ENCODE measurements at regions not wholly inside any gene's neighbourhood (a gene's known extent, or its start where the extent isn't known, plus 50 kb on each side); places are given as distances from the start of the nearest gene placed in this dataset.

GRCh38 chr4:41832961-41833360, 84.4 kb upstream of the PHOX2B start:
- TF ChIP-seq CTCF (IDR thresholded peaks at IDR 0.05; ENCODE audit: low read depth, low read length) = no peak
- Histone ChIP-seq H3K27ac (ENCODE audit: low read length) (no peak overlapping the region), H3K79me2 (ENCODE audit: low read length) (no peaks in the 10 kb centered on the region), H3K4me2 (ENCODE audit: low read length) (no peak overlapping the region), H3K4me3 (ENCODE audit: low read length) (no peak overlapping the region), H3K9ac (ENCODE audit: low read length) (no peak overlapping the region), H3K9me3 (ENCODE audit: insufficient read depth, low read length) (peaks cover 2% of the 10 kb centered on the region; the same call in 1 of the 2 replicates), H3K27me3 (ENCODE audit: low read depth, low read length) (no peaks in the 10 kb centered on the region), H3K4me1 (ENCODE audit: low read length) (no peaks in the 10 kb centered on the region), H4K20me1 (ENCODE audit: insufficient read depth, low read length) (no peaks in the 10 kb centered on the region), H3K36me3 (replicated peaks; ENCODE audit: low read depth, low read length) (no peaks in the 10 kb centered on the region), H2AFZ (ENCODE audit: low read depth, low read length) (peak overlapping the region; percentile 12; the same call in 1 of the 2 replicates)

- TF ChIP-seq CTCF (IDR thresholded peaks at IDR 0.05; ENCODE audit: low read depth, low read length) = no peak
- TF ChIP-seq EZH2phosphoT487 (IDR thresholded peaks at IDR 0.05; ENCODE audit: low read depth) = no peak
- no peak overlapping the region for H3K4me2 ChIP-seq (ENCODE audit: low read length)
- H3K9me3 ChIP-seq (ENCODE audit: insufficient read depth, low read length) = 0 out of 2 replicates have a peak, but pooled peaks cover 3% of the 10 kb centered on the region
- H3K4me1 ChIP-seq (ENCODE audit: low read length) = peaks cover 21% of the 10 kb centered on the region
- H3K4me3 ChIP-seq (ENCODE audit: low read length) = no peak overlapping the region
- no peaks in the 10 kb centered on the region for H3K36me3 ChIP-seq (replicated peaks; ENCODE audit: low read depth, low read length)
- H3K27ac ChIP-seq (ENCODE audit: low read length) = no peak overlapping the region
- H4K20me1 ChIP-seq (ENCODE audit: insufficient read depth, low read length) = no peaks in the 10 kb centered on the region
- H3K9ac ChIP-seq (ENCODE audit: low read length) = no peak overlapping the region
- H3K79me2 ChIP-seq (ENCODE audit: low read length) = no peaks in the 10 kb centered on the region
- H3K27me3 ChIP-seq (ENCODE audit: low read depth, low read length) = peaks cover 24% of the 10 kb centered on the region
- H2AFZ ChIP-seq (ENCODE audit: low read depth, low read length) = no peak overlapping the region
Measured at GRCh38 chr4:41822325-41822724, 73.8 kb upstream of the PHOX2B start.

- Histone ChIP-seq H3K4me2 (ENCODE audit: low read length) (peak overlapping the region; percentile 47), H3K9me3 (ENCODE audit: insufficient read depth, low read length) (no peaks in the 10 kb centered on the region), H3K9ac (ENCODE audit: low read length) (no peak overlapping the region), H2AFZ (ENCODE audit: low read depth, low read length) (no peak overlapping the region), H3K4me1 (ENCODE audit: low read length) (peaks cover 21% of the 10 kb centered on the region), H3K4me3 (ENCODE audit: low read length) (peak overlapping the region; percentile 14), H3K36me3 (replicated peaks; ENCODE audit: low read depth, low read length) (no peaks in the 10 kb centered on the region), H4K20me1 (ENCODE audit: insufficient read depth, low read length) (no peaks in the 10 kb centered on the region), H3K27ac (ENCODE audit: low read length) (0 out of 2 replicates have a peak overlapping the region, but pooled peaks have one; percentile 0), H3K79me2 (ENCODE audit: low read length) (no peaks in the 10 kb centered on the region), H3K27me3 (ENCODE audit: low read depth, low read length) (peaks cover 17% of the 10 kb centered on the region; the same call in 1 of the 2 replicates)
- no peak for TF ChIP-seq CTCF (IDR thresholded peaks at IDR 0.05; ENCODE audit: low read depth, low read length)
- no peak for TF ChIP-seq EZH2phosphoT487 (IDR thresholded peaks at IDR 0.05; ENCODE audit: low read depth)
Measured at GRCh38 chr4:41820473-41820872, 71.9 kb upstream of the PHOX2B start.

GRCh38 chr4:41819621-41820020, 71.1 kb upstream of the PHOX2B start:
- Histone ChIP-seq H3K36me3 (replicated peaks; ENCODE audit: low read depth, low read length) (no peaks in the 10 kb centered on the region), H3K4me3 (ENCODE audit: low read length) (no peak overlapping the region), H3K79me2 (ENCODE audit: low read length) (no peaks in the 10 kb centered on the region), H3K9me3 (ENCODE audit: insufficient read depth, low read length) (no peaks in the 10 kb centered on the region), H3K27me3 (ENCODE audit: low read depth, low read length) (peaks cover 17% of the 10 kb centered on the region; the same call in 1 of the 2 replicates), H2AFZ (ENCODE audit: low read depth, low read length) (no peak overlapping the region), H3K27ac (ENCODE audit: low read length) (no peak overlapping the region), H3K9ac (ENCODE audit: low read length) (no peak overlapping the region), H3K4me1 (ENCODE audit: low read length) (peaks cover 21% of the 10 kb centered on the region), H4K20me1 (ENCODE audit: insufficient read depth, low read length) (no peaks in the 10 kb centered on the region), H3K4me2 (ENCODE audit: low read length) (no peak overlapping the region; the same call in 1 of the 2 replicates)
- TF ChIP-seq CTCF (IDR thresholded peaks at IDR 0.05; ENCODE audit: low read depth, low read length) = no peak
- TF ChIP-seq EZH2phosphoT487 (IDR thresholded peaks at IDR 0.05; ENCODE audit: low read depth) = no peak
